SK-N-SH treated with all-trans-retinoic acid at 6 μM for 48 hours (cell line): ENCODE measurements at regions not wholly inside any gene's neighbourhood (a gene's known extent, or its start where the extent isn't known, plus 50 kb on each side); places are given as distances from the start of the nearest gene placed in this dataset.

ENCODE experiments used
- ARNTL ChIP-seq: fragments of 450-650 bp; formaldehyde crosslinking; IDR thresholded peaks from 2 replicates; pipeline ENCODE4 v1.5.0; 2020; ENCODE audit warnings: low read depth, mild to moderate bottlenecking, moderate library complexity, borderline replicate concordance
- ISL1 ChIP-seq: fragments of 250-450 bp; sonication (Bioruptor Pico); IDR thresholded peaks from 2 replicates; pipeline ENCODE4 v2.1.2; 2022; ENCODE audit warnings: mild to moderate bottlenecking, moderate library complexity
- RARB ChIP-seq: fragments of 250-450 bp; sonication (Bioruptor Pico); IDR thresholded peaks from 2 replicates; pipeline ENCODE4 v1.8.0; 2021; ENCODE audit warnings: mild to moderate bottlenecking, moderate library complexity
- ZC3H10 ChIP-seq: fragments of 250-450 bp; sonication (Bioruptor Pico); IDR thresholded peaks from 2 replicates; pipeline ENCODE4 v1.5.1; 2021; ENCODE audit warnings: mild to moderate bottlenecking, moderate library complexity
- ZFP30 ChIP-seq: fragments of 450-650 bp; formaldehyde crosslinking; IDR thresholded peaks from 2 replicates; pipeline ENCODE4 v1.5.0; 2022; ENCODE audit warnings: mild to moderate bottlenecking, moderate library complexity
- TF ChIP-seq, protein P1 (sequence below): fragments of 250-450 bp; sonication (Bioruptor Pico); IDR thresholded peaks from 2 replicates; pipeline ENCODE4 v1.8.0; 2020; ENCODE audit warnings: mild to moderate bottlenecking, moderate library complexity, borderline replicate concordance

DNA sequence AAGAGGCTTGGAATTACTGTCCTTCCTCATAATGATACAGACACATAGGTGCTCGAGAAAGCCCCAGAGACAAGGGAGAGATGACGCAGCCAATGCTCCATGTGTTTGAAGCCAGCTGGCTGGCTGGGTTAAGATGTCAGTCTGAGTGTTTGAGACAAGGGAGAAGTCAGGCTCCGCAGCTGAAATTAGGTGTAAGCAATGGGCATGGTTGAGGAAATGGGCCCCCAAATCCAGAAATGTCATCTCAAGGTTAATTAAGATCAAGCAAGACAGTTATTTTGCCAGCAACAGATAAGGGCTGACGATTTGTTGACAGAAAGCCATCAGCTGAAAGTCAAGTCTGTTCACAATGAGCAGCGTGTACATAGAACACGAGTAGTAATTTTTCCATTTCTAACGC is 713.4 kb downstream of the IRX1 start:
- TF ChIP-seq RARB (no peak), ARNTL (CRISPR knock-in tag) (no peak), ISL1 (no peak), ZC3H10 (CRISPR knock-in tag) (no peak), ZFP30 (no peak)
- TF ChIP-seq, protein P1, sequence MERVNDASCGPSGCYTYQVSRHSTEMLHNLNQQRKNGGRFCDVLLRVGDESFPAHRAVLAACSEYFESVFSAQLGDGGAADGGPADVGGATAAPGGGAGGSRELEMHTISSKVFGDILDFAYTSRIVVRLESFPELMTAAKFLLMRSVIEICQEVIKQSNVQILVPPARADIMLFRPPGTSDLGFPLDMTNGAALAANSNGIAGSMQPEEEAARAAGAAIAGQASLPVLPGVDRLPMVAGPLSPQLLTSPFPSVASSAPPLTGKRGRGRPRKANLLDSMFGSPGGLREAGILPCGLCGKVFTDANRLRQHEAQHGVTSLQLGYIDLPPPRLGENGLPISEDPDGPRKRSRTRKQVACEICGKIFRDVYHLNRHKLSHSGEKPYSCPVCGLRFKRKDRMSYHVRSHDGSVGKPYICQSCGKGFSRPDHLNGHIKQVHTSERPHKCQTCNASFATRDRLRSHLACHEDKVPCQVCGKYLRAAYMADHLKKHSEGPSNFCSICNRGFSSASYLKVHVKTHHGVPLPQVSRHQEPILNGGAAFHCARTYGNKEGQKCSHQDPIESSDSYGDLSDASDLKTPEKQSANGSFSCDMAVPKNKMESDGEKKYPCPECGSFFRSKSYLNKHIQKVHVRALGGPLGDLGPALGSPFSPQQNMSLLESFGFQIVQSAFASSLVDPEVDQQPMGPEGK (CRISPR knock-in tag) = no peak
